ENCODE measurements at regions not wholly inside any gene's neighbourhood (a gene's known extent, or its start where the extent isn't known, plus 50 kb on each side); places are given as distances from the start of the nearest gene placed in this dataset.

DNA sequence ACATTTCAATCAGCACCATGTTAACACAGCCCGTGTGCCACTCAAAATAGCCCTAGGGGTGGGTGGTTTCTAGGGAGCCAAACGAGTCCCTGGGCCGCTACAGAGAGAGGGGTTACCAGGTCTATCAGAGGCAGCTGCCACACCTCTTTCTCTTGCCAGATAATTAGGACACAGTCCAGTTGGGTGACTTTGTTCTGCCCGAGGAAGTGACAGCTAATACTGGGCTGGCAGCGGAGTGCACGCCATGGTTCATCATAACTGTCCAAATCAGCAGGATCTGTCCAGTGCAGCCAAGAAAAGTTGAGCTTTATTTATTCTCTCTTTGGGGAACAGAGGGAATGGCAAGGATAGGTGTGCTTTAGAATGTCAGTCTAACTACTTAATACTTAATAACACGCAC lies 583.8 kb downstream of the BRINP1 start:
- no peak for TF ChIP-seq CTCF (IDR thresholded peaks at IDR 0.05)
- no peak for TF ChIP-seq POLR2AphosphoS5 (IDR thresholded peaks at IDR 0.05; ENCODE audit: low read depth, low read length)

Measured in Panc1 (cell line).